MCF 10A (cell line): ENCODE measurements at regions not wholly inside any gene's neighbourhood (a gene's known extent, or its start where the extent isn't known, plus 50 kb on each side); places are given as distances from the start of the nearest gene placed in this dataset.

Experiments
- BruUV-seq: library from RNA; stranded (reverse); fragments of 400-500 nt; replicated peaks from 2 replicates; lab custom pipeline; 2021; lab: Mats Ljungman, UMichigan
- CTCF ChIA-PET: fragments of 300-600 bp; sonication (Branson Sonifier 250); formaldehyde crosslinking; extraction: SDS; loops from one replicate; lab custom pipeline; 2021; ENCODE audit warnings: antibody characterized with exemption, inconsistent platforms; lab: Yijun Ruan, JAX
- POLR2A ChIA-PET: fragments of 300-600, 350-650 bp; sonication (Branson Sonifier 250); formaldehyde crosslinking; extraction: SDS; loops from one replicate; lab custom pipeline; 2020; ENCODE audit warnings: antibody characterized with exemption, inconsistent platforms; lab: Yijun Ruan, JAX
- DNase-seq: peaks from one replicate; pipeline ENCODE4 v3.0.0-alpha.2; 2018; ENCODE audit not compliant: unreplicated experiment
- H3K27ac Mint-ChIP-seq: one replicate; pipeline ENCODE4 v1.8.0; 2022; ENCODE audit warnings: mild to moderate bottlenecking, low read depth, mixed read lengths; ENCODE audit not compliant: unreplicated experiment
- H3K27me3 Mint-ChIP-seq: one replicate; pipeline ENCODE4 v1.8.0; 2022; ENCODE audit warnings: mixed read lengths; ENCODE audit not compliant: insufficient read depth, unreplicated experiment
- H3K36me3 Mint-ChIP-seq: one replicate; pipeline ENCODE4 v1.8.0; 2022; ENCODE audit warnings: mild to moderate bottlenecking, moderate library complexity, mixed read lengths; ENCODE audit not compliant: insufficient read depth, unreplicated experiment
- H3K4me1 Mint-ChIP-seq: one replicate; pipeline ENCODE4 v1.8.0; 2022; ENCODE audit warnings: mixed read lengths; ENCODE audit not compliant: insufficient read depth, unreplicated experiment
- H3K4me3 Mint-ChIP-seq: one replicate; pipeline ENCODE4 v1.8.0; 2022; ENCODE audit warnings: mild to moderate bottlenecking, moderate library complexity, mixed read lengths; ENCODE audit not compliant: unreplicated experiment
- H3K9me3 Mint-ChIP-seq: one replicate; pipeline ENCODE4 v1.8.0; 2022; ENCODE audit warnings: mixed read lengths; ENCODE audit not compliant: unreplicated experiment
- CTCF ChIP-seq: fragments of 200-600 bp; IDR thresholded peaks from one replicate; pipeline ENCODE4 v1.8.0; 2022; ENCODE audit warnings: antibody characterized with exemption, mild to moderate bottlenecking; ENCODE audit not compliant: unreplicated experiment
- intact Hi-C: fragments of 100-400 bp; cut with micrococcal nuclease; formaldehyde crosslinking; loops from 2 replicates; pipeline ENCODE4 v1.14.1; 2022

- intact Hi-C loops: no loop called here
- Mint-ChIP-seq H3K4me3 (no peak overlapping the region), H3K27ac (no peak overlapping the region), H3K4me1 (peaks cover 10% of the 10 kb centered on the region), H3K9me3 (no peaks in the 10 kb centered on the region), H3K36me3 (no peaks in the 10 kb centered on the region), H3K27me3 (no peaks in the 10 kb centered on the region)
- ChIA-PET POLR2A (no interaction called here), CTCF (no interaction called here)
- no peak for DNase-seq
- no peak for TF ChIP-seq CTCF
- no TSS peak for BruUV-seq
Measured at GRCh38 chr2:156933645-156934225, 323.8 kb upstream of the GALNT5 start.

GRCh38 chr2:156935616-156936015 is 321.9 kb upstream of the GALNT5 start:
- peak; percentile 62 for DNase-seq
- H3K27ac Mint-ChIP-seq: peak overlapping the region; percentile 36
- no peak overlapping the region for H3K4me3 Mint-ChIP-seq
- no TSS peak for BruUV-seq
- no peaks in the 10 kb centered on the region for H3K9me3 Mint-ChIP-seq
- ChIA-PET CTCF (no interaction called here), POLR2A (interaction anchor here (1.0 kb wide), 1 partner anchor 20 kb away, joined by 3 read pairs; no protein-coding TSS in a partner anchor)
- peaks cover 10% of the 10 kb centered on the region for H3K4me1 Mint-ChIP-seq
- H3K27me3 Mint-ChIP-seq: no peaks in the 10 kb centered on the region
- TF ChIP-seq CTCF: no peak
- no peaks in the 10 kb centered on the region for H3K36me3 Mint-ChIP-seq
- intact Hi-C loops: no loop called here

GRCh38 chr2:156937430-156937829 is 320.1 kb upstream of the GALNT5 start:
- no peak overlapping the region for H3K4me3 Mint-ChIP-seq
- peaks cover 10% of the 10 kb centered on the region for H3K4me1 Mint-ChIP-seq
- no peak for TF ChIP-seq CTCF
- no peaks in the 10 kb centered on the region for H3K36me3 Mint-ChIP-seq
- CTCF ChIA-PET: interaction anchor here (0.6 kb wide), 1 partner anchor 19 kb away, joined by 3 read pairs; no protein-coding TSS in a partner anchor
- POLR2A ChIA-PET: no interaction called here
- no TSS peak for BruUV-seq
- H3K9me3 Mint-ChIP-seq: no peaks in the 10 kb centered on the region
- DNase-seq: no peak
- intact Hi-C loops: no loop called here
- H3K27ac Mint-ChIP-seq: no peak overlapping the region
- H3K27me3 Mint-ChIP-seq: no peaks in the 10 kb centered on the region

GRCh38 chr2:156944871-156945270 is 312.6 kb upstream of the GALNT5 start:
- H3K27me3 Mint-ChIP-seq: no peaks in the 10 kb centered on the region
- BruUV-seq: no TSS peak

More at GRCh38 chr2:156944871-156945270, 312.6 kb upstream of the GALNT5 start:
- no peak overlapping the region for H3K4me3 Mint-ChIP-seq
- H3K9me3 Mint-ChIP-seq: no peaks in the 10 kb centered on the region
- intact Hi-C loops: no loop called here
- TF ChIP-seq CTCF: no peak
- POLR2A ChIA-PET: no interaction called here
- CTCF ChIA-PET: no interaction called here
- H3K4me1 Mint-ChIP-seq: no peaks in the 10 kb centered on the region
- no peak overlapping the region for H3K27ac Mint-ChIP-seq
- no peaks in the 10 kb centered on the region for H3K36me3 Mint-ChIP-seq
- no peak for DNase-seq
